Uterus (tissue), 3 donors: ENCODE measurements at regions not wholly inside any gene's neighbourhood (a gene's known extent, or its start where the extent isn't known, plus 50 kb on each side); places are given as distances from the start of the nearest gene placed in this dataset.

Experiments used
- DNase-seq, 2 donors: peaks; one replicate each; pipeline ENCODE4 v3.0.0-alpha.2; 2019 to 2020
- H3K27ac ChIP-seq, 2 donors: fragments of 200-600 bp; sonication (generic); 1 replicate in 1 of 2; 2 replicates in 1 of 2; pipeline ENCODE4 v1.5.1; 2016 to 2018
- H3K27me3 ChIP-seq, 2 donors: fragments of 200-600 bp; sonication (generic); one replicate each; pipeline ENCODE4 v1.5.1; 2018 to 2019; ENCODE audit warnings: control low read depth in 1 of 2
- H3K36me3 ChIP-seq, 2 donors: fragments of 200-600 bp; sonication (generic); one replicate each; pipeline ENCODE4 v1.5.1; 2019; ENCODE audit warnings: control low read depth in 1 of 2
- H3K4me1 ChIP-seq, 2 donors: fragments of 200-600 bp; sonication (generic); one replicate each; pipeline ENCODE4 v1.5.1; 2018 to 2019; ENCODE audit warnings: control low read depth in 1 of 2
- H3K4me3 ChIP-seq, 2 donors: fragments of 200-600 bp; sonication (generic); 1 replicate in 1 of 2; 2 replicates in 1 of 2; pipeline ENCODE4 v1.5.1; 2018 to 2019; ENCODE audit warnings: mild to moderate bottlenecking in 1 of 2
- H3K9me3 ChIP-seq, 2 donors: fragments of 200-600 bp; sonication (generic); one replicate each; pipeline ENCODE4 v1.5.1; 2019; ENCODE audit warnings: control low read depth in 1 of 2
- CTCF ChIP-seq, 4 experiments: fragments of 200-600 bp in 2 of 4; fragments of 450-650 bp in 2 of 4; sonication (generic) in 2 of 4; IDR thresholded peaks; one replicate each; pipeline ENCODE4 v1.5.1; 2016 to 2019; ENCODE audit warnings: antibody characterized with exemption in 4 of 4, mild to moderate bottlenecking in 2 of 4, moderate library complexity in 1 of 4
- POLR2A ChIP-seq, 2 donors: fragments of 450-650 bp; IDR thresholded peaks; one replicate each; pipeline ENCODE4 v1.6.1; 2016; ENCODE audit warnings: antibody characterized with exemption in 2 of 2, mild to moderate bottlenecking in 1 of 2, moderate library complexity in 1 of 2
- intact Hi-C: fragments of 100-400 bp; cut with DNase I; formaldehyde crosslinking; loops from one replicate; pipeline ENCODE4 v1.15.1; 2023; ENCODE audit warnings: low total_unique reads
- donor health status: DM: yes; HTN: yes; CAD: no.

- TF ChIP-seq POLR2A (IDR thresholded peaks at IDR 0.05), result no peak
- TF ChIP-seq CTCF (IDR thresholded peaks at IDR 0.05), result no peak
- no peak overlapping the region for H3K4me3 ChIP-seq
- intact Hi-C loops, result no loop called here
- no peaks in the 10 kb centered on the region for H3K27me3 ChIP-seq
- no peaks in the 10 kb centered on the region for H3K9me3 ChIP-seq
- H3K27ac ChIP-seq, result no peak overlapping the region
- no peaks in the 10 kb centered on the region for H3K36me3 ChIP-seq
- H3K4me1 ChIP-seq, result no peaks in the 10 kb centered on the region
- DNase-seq, result no peak
Observed at GRCh38 chr15:77738038-77738370, 105.3 kb upstream of the LINGO1 start.

GRCh38 chr15:77737238-77738037, 104.7 kb upstream of the LINGO1 start:
- TF ChIP-seq POLR2A (IDR thresholded peaks at IDR 0.05), result no peak
- no peak for TF ChIP-seq CTCF (IDR thresholded peaks at IDR 0.05)
- Histone ChIP-seq H3K9me3 (no peaks in the 10 kb centered on the region), H3K4me3 (no peak overlapping the region), H3K36me3 (no peaks in the 10 kb centered on the region), H3K27me3 (no peaks in the 10 kb centered on the region), H3K4me1 (no peaks in the 10 kb centered on the region), H3K27ac (no peak overlapping the region)
- DNase-seq, result no peak
- intact Hi-C loops, result no loop called here

GRCh38 chr15:77734306-77734705, 101.6 kb upstream of the LINGO1 start:
- TF ChIP-seq POLR2A (IDR thresholded peaks at IDR 0.05), result no peak
- TF ChIP-seq CTCF (IDR thresholded peaks at IDR 0.05), result no peak
- no peaks in the 10 kb centered on the region for H3K36me3 ChIP-seq

GRCh38 chr15:77733579-77734300, 101.0 kb upstream of the LINGO1 start:
- H3K4me1 ChIP-seq, result no peaks in the 10 kb centered on the region
- H3K27me3 ChIP-seq, result no peaks in the 10 kb centered on the region
- H3K9me3 ChIP-seq, result no peaks in the 10 kb centered on the region
- no peak for TF ChIP-seq CTCF (IDR thresholded peaks at IDR 0.05)
- no peak for TF ChIP-seq POLR2A (IDR thresholded peaks at IDR 0.05)
- no peaks in the 10 kb centered on the region for H3K36me3 ChIP-seq
- intact Hi-C loops, result no loop called here
- no peak overlapping the region for H3K4me3 ChIP-seq
- H3K27ac ChIP-seq, result no peak overlapping the region
- DNase-seq, result no peak

More at GRCh38 chr15:77734306-77734705, 101.6 kb upstream of the LINGO1 start:
- H3K4me3 ChIP-seq, result no peak overlapping the region
- no peak for DNase-seq
- H3K27ac ChIP-seq, result no peak overlapping the region
- no peaks in the 10 kb centered on the region for H3K27me3 ChIP-seq
- no peaks in the 10 kb centered on the region for H3K4me1 ChIP-seq
- intact Hi-C loops, result no loop called here
- no peaks in the 10 kb centered on the region for H3K9me3 ChIP-seq
